HG03442 (cell line): ENCODE measurements at regions not wholly inside any gene's neighbourhood (a gene's known extent, or its start where the extent isn't known, plus 50 kb on each side); places are given as distances from the start of the nearest gene placed in this dataset.
"Not testable (repeated sequence)": the region's sequence is repeated elsewhere in the genome, so short reads cannot be mapped to it uniquely, and the experiment has no call there.

Experiments used
- ATAC-seq: cut with Tn5 transposase; IDR thresholded peaks from one replicate; pipeline ENCODE4 v1.9.1; 2021; ENCODE audit warnings: mild to moderate bottlenecking, moderate library complexity; ENCODE audit not compliant: unreplicated experiment

DNA sequence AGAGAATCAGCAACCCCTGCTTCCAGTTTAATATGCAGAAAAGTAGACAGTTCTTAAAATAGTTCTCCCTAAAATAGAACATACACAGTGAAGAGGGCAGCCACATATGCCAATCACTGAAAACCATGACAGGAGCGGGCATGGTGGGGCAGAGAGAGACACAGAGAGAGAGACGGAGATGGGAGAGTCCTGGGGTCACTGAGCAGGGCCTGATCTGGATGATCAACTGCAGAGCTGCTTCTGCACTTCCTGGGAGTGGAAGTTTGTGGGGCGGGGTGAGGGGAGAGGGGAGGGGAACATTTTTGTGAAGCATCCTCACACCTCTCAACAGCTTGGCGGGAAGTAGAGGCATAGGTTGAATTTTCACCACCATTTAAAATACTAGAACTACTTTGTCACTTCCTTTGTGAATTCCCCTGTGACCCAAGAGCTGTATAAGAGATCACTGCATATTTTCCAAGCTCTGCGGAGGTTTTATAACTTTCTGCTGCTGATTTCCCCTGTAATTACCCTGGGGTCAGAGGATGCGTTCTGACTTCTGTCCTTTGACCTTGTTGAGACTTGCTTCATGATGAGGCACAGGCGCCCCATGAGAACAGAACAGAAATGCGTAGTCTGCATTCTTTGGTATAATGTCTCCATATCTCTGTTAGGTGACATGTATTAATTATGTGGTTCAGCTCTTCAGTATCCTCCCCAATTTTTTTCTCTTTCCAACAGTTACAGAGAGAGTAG, 419.4 kb downstream of the BRD1 start:
- no peak for ATAC-seq

GRCh38 chr22:49406879-49407587, 420.6 kb downstream of the BRD1 start:
- ATAC-seq, result no peak

DNA sequence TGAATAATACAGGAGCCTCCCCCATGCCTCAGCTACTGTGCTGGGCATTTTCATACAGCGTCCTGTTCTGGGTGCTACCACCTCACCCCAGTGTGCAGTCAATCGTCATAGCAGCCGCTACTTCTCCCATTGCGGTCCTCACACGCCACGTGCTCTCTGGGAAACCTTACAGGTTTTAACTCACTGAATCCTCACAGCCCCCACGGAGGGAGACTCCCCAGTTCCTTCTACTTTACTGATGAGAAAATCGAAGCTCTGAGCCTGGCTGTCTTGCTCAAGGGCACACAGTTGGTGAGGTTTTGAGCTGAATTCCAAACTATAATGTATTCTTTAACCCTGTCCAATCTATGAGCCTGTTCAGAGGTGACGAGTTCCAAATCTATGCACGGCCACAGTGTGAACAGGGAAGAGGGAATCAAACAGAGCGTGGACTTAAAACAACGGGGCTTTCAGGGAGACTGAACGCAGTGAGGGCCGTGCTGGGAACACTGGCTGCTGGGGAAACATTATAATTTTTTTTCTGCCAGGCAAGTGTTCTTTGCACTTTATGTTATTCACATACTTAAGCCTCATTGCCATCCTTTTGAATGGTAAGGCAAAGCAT, 421.5 kb downstream of the BRD1 start:
- no peak for ATAC-seq

GRCh38 chr22:49405590-49405989, 422.1 kb downstream of the BRD1 start:
- no peak for ATAC-seq

- no peak for ATAC-seq
These were observed 423.0 kb downstream of the BRD1 start for GRCh38 chr22:49404576-49405241.

DNA sequence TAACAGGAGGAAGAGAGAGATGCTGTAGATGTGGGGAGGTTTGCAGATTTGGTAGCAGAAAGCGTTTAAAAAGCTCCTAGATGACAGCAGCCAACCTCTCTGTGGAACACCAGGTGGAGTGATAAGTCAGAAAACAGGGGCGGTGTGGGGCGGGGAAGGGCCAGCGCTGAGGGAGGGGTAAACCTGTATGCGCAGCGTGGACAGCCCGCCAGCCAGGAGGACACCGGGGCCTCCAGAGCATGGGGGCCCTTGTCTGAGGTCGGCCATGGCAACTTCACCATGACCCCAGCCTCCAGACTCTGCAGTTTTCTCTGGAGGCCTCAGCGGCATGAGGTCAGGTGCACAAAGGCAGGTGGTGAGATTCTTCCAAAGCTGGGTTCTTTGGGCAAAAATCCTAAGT, 423.7 kb downstream of the BRD1 start:
- ATAC-seq, result no peak

GRCh38 chr22:49403102-49403501, 424.6 kb downstream of the BRD1 start:
- no peak for ATAC-seq

DNA sequence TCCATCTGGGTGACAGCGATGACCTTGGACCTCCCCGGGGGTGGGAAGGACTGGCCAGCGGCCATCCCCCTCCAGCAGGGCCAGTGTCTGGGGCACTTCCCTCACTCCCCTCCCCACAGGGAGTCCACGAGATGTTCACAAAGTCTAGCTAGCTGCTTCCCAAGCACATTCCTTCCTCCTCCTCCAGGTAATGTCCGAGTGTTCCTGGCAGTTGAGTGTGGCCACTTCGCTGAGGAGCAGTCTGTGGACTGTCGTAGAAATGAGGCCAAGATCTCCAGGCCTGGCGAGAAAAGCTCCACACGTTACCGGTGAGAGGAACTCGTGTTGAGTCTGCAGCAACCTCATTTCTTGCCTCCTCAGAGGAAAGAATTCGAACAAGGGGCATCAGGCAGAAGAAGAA, 425.5 kb downstream of the BRD1 start:
- ATAC-seq, result no peak

DNA sequence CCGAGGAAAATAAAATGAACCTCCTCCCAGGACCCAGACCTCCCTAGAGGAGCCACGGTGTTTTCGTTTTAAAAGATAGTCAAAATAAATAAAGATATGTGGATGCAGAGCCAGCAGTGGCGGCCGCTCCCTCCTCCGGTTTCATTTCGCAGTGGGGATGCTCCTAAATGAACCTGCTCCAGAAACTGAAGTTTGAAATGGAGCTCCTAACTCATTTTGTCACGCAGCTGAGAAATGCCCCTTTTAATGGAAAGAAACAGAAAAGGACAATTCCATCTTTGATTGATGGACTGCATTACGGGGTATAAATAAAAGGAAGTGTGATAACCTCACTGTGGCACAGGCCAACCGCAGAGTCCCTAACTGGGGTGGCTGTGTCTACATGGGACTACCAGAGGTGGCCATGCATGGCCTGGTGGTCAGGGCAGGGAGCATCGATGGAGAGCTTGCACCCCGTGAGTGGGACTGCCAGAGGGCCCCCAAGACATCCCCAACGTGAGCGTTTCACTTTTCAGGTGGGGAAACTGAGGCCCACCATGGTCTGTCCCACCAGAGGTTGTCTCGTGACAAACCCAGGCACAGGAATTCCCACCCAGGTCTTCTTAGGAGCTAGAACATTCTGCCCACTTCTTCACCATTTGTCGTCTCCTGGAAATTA, 426.6 kb downstream of the BRD1 start:
- ATAC-seq, result no peak

GRCh38 chr22:49400136-49400940, 427.3 kb downstream of the BRD1 start:
- no peak for ATAC-seq

- no peak for ATAC-seq
These were observed 429.0 kb downstream of the BRD1 start for GRCh38 chr22:49398646-49399045.

DNA sequence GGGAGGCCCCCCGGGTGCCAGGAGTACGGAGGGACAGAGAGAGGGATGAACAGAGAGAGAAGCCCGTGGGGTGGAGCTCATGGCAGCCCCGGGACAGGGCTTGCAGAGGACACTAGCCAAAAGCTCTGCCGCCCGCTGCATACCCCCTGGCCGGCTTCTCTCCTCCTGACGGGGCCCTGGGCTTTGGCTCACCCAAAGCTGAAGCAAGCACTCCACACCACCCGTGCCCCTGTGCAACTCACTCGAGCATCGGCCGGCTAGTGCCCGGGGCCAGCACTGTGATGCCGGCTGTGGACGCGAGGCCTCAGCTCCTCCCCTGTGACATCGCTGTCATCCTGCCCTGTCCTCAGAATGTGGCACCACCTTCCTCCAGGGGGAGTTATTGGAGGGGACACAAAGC, 429.6 kb downstream of the BRD1 start:
- no peak for ATAC-seq

GRCh38 chr22:49396817-49397216, 430.9 kb downstream of the BRD1 start:
- no peak for ATAC-seq

DNA sequence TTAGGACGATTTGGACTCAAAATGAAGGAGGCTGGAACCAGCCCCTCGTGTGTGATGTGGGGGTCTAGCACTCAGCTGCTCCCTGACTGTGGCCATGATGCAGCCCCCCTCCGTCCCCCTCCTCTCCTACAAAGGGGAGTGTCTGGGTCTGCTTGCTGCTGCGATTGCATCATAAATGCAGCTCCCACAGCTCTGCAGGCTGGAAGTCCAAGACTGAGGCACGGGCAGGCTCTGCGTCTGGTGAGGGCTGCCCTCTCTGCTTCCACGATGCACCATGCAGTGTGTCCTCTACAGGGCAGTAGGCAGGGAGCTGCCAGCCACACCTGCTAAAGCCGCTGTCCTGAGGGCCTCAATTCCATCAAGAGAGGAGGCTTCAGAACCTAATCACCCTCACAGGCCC, 432.1 kb downstream of the BRD1 start:
- ATAC-seq, result no peak

DNA sequence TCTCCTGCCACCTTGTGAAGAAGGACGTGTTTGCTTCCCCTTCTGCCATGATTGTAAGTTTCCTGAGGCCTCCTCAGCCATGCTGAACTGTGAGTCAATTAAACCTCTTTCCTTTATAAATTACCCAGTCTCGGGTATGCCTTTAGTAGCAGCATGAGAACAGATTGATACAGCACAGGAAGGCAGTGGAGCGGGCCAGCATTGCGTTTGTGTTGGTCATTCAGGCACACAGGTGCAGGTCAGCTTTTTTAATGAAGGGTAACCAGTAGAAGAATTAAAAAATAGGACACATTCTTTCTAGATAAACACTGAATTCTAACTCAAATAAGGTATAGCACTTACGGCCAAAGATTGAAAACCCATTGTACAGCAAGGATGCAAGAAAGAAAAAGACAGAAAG, 432.6 kb downstream of the BRD1 start:
- not testable (repeated sequence) for ATAC-seq

DNA sequence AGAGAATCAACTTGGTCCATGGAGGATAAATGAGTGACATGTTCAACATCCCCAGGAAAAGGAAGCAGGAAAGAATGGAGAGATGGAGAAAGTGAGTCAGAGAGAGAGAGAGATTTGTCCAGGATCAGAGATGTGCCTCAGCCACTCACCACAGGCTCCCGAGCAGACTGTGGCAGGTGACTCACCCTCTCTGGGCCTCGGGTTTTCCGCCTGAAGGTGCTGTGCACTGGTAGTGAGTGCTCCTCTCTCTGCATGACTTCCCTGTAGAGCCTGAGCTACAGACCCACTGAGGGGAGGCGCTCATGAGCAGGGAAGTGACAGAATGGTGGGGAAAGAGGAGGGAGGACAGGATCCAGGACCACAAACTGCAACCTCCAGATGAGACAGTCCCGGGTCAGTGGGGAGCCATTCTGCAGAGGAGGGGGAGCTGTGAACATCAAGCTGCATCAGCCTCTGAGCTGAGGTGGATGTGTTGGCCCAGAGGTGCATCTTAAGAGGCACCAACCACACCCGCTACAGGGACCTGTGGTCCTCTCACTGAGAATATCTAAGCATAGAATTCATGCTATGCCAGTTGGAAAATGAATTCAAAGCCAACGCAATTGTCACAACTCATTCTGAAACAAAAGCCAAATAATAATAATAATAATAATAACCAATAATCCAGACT, 433.4 kb downstream of the BRD1 start:
- no peak for ATAC-seq

DNA sequence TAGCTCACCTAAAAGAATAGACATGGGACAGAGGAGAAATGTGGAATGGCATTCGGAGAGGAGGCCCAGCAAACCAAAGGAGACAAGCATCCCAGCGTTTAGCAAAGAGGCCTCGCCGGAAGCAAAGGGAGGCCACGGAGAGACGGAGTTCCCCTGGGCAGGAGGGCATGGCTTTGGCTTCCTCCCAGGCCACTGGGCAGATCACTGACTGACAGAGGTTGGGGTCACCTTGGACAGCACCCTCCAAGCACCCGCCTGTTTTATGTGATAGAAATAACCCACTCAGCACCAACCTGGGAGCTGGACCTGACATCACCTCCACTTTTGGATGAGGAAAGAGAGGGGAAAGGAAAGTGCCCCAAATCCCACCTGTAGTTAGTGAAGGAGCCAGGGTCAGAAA, 434.1 kb downstream of the BRD1 start:
- no peak for ATAC-seq

GRCh38 chr22:49392841-49393510, 434.7 kb downstream of the BRD1 start:
- no peak for ATAC-seq

- no peak for ATAC-seq
These were observed 435.4 kb downstream of the BRD1 start for GRCh38 chr22:49392247-49392646.
